ENCODE measurements at regions not wholly inside any gene's neighbourhood (a gene's known extent, or its start where the extent isn't known, plus 50 kb on each side); places are given as distances from the start of the nearest gene placed in this dataset.
"Not testable (repeated sequence)": the region's sequence is repeated elsewhere in the genome, so short reads cannot be mapped to it uniquely, and the experiment has no call there.

DNA sequence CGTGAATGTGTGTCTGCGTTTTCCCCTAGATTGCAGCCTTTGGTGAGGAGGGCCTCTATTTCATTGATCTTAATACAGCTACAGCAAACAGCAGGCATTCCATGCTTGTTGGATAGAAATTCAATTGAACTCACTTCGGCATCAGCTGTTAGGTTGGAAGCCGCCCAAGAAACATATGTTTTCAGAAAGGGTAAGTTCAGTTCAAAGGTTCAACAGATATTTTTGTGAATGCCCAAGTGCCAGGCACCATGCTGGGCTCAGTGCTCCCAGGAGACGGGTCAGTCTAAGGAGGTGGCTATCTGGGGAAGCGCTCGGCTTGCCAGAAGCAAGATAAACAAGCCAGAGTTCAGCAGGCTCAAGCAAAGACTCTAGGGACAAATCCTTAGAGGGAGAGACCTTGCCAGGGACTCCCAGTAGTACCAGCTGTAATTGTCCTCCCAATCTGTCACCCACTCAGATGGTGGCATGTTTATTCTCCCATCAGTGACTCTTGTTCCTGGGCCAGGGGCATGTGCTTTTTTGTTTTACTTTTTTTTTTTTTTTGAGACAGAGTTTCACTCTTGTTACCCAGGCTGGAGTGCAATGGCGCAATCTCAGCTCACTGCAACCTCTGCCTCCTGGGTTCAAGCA lies 64.5 kb upstream of the LARGE1 start:
- intact Hi-C loops (cut with DNase I): no loop called here
- DNase-seq: no peak
- no peak for TF ChIP-seq POLR2A (IDR thresholded peaks at IDR 0.05)
- TF ChIP-seq, protein P1, sequence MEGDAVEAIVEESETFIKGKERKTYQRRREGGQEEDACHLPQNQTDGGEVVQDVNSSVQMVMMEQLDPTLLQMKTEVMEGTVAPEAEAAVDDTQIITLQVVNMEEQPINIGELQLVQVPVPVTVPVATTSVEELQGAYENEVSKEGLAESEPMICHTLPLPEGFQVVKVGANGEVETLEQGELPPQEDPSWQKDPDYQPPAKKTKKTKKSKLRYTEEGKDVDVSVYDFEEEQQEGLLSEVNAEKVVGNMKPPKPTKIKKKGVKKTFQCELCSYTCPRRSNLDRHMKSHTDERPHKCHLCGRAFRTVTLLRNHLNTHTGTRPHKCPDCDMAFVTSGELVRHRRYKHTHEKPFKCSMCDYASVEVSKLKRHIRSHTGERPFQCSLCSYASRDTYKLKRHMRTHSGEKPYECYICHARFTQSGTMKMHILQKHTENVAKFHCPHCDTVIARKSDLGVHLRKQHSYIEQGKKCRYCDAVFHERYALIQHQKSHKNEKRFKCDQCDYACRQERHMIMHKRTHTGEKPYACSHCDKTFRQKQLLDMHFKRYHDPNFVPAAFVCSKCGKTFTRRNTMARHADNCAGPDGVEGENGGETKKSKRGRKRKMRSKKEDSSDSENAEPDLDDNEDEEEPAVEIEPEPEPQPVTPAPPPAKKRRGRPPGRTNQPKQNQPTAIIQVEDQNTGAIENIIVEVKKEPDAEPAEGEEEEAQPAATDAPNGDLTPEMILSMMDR (IDR thresholded peaks at IDR 0.05): no peak
- no peak overlapping the region for H3K27ac ChIP-seq
- WGBS, 4 donors: 57 to 66% (median 59%) methylated on average over 8 of the region's 8 CpGs
- H3K9me3 ChIP-seq: no peaks in the 10 kb centered on the region
- no peak for ATAC-seq
- H3K4me1 ChIP-seq: no peaks in the 10 kb centered on the region
- H3K36me3 ChIP-seq: no peaks in the 10 kb centered on the region
- H3K4me3 ChIP-seq: no peak overlapping the region
- peaks cover 0 to 6% (median 0%) of the 10 kb centered on the region in 9 donors for H3K27me3 ChIP-seq

GRCh38 chr22:33985506-33985905 lies 65.2 kb upstream of the LARGE1 start:
- 71 to 83% (median 80%) methylated on average over 4 of the region's 4 CpGs for WGBS, 4 donors
- H3K4me1 ChIP-seq: no peaks in the 10 kb centered on the region
- no peak overlapping the region for H3K27ac ChIP-seq
- ATAC-seq (no peak), DNase-seq (no peak)
- H3K9me3 ChIP-seq: no peaks in the 10 kb centered on the region
- intact Hi-C loops (cut with DNase I): no loop called here
- TF ChIP-seq, protein P1 (IDR thresholded peaks at IDR 0.05): no peak
- TF ChIP-seq POLR2A (IDR thresholded peaks at IDR 0.05): no peak
- H3K4me3 ChIP-seq: no peak overlapping the region
- H3K36me3 ChIP-seq: no peaks in the 10 kb centered on the region
- peaks cover 0 to 6% (median 0%) of the 10 kb centered on the region in 9 donors for H3K27me3 ChIP-seq

- peaks cover 0 to 6% (median 0%) of the 10 kb centered on the region in 9 donors for H3K27me3 ChIP-seq
- intact Hi-C loops (cut with DNase I): no loop called here
- no peaks in the 10 kb centered on the region for H3K9me3 ChIP-seq
- DNase-seq: no peak
- H3K4me1 ChIP-seq: no peaks in the 10 kb centered on the region
- H3K36me3 ChIP-seq: no peaks in the 10 kb centered on the region
- no peak overlapping the region for H3K27ac ChIP-seq
- no peak for ATAC-seq
- TF ChIP-seq, protein P1 (IDR thresholded peaks at IDR 0.05): no peak
- TF ChIP-seq POLR2A (IDR thresholded peaks at IDR 0.05): no peak
- H3K4me3 ChIP-seq: no peak overlapping the region
- WGBS, 4 donors: 78 to 84% (median 80%) methylated on average over 6 of the region's 6 CpGs
Observed at GRCh38 chr22:33986167-33986771, 66.0 kb upstream of the LARGE1 start.

DNA sequence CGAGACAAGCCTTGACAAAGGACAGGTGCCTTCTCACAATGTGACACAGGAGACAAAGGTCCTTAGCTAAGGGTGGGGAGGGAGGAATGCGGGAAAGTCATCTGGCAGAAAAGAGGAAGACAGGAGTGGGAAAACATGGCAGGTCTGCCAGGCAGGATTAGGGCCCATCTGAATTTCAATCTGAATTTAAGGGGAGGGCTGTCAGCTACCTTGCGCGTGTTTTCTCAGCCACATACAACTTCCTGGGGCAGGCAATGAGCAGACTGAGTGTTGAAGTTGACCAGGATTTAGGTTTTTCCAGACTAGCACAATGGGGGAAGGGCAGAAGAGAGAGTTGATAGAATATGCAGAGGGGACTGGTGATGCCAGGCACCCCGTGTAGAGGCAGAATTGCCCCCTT lies 66.7 kb upstream of the LARGE1 start:
- Histone ChIP-seq H3K27ac (no peak overlapping the region), H3K4me3 (no peak overlapping the region), H3K4me1 (no peaks in the 10 kb centered on the region), H3K9me3 (no peaks in the 10 kb centered on the region), H3K27me3 (peaks cover 0 to 5% (median 0%) of the 10 kb centered on the region in 9 donors), H3K36me3 (no peaks in the 10 kb centered on the region)
- DNase-seq (no peak), ATAC-seq (no peak)
- intact Hi-C loops (cut with DNase I): no loop called here
- 42 to 58% (median 49%) methylated on average over 5 of the region's 5 CpGs for WGBS, 4 donors
- TF ChIP-seq, protein P1 (IDR thresholded peaks at IDR 0.05): no peak
- no peak for TF ChIP-seq POLR2A (IDR thresholded peaks at IDR 0.05)

GRCh38 chr22:33989263-33989662 lies 69.0 kb upstream of the LARGE1 start:
- ATAC-seq; H3K36me3 ChIP-seq; intact Hi-C loops (cut with DNase I); H3K27me3 ChIP-seq; H3K4me3 ChIP-seq; DNase-seq; H3K27ac ChIP-seq; H3K4me1 ChIP-seq; H3K9me3 ChIP-seq: not testable (repeated sequence)
- WGBS, 4 donors: 95 to 98% (median 97%) methylated on average over 7 of the region's 7 CpGs

All from heart left ventricle (tissue), 16 donors.